Liver (tissue), 8 donors: ENCODE measurements at regions not wholly inside any gene's neighbourhood (a gene's known extent, or its start where the extent isn't known, plus 50 kb on each side); places are given as distances from the start of the nearest gene placed in this dataset.

ENCODE experiments used
- DNase-seq: peaks from one replicate; pipeline ENCODE4 v3.0.0-alpha.2; 2017; ENCODE audit warnings: low spot score
- H3K27ac ChIP-seq, 2 donors: one replicate each; pipeline ENCODE4 v1.7.0; 2013; ENCODE audit warnings: inconsistent platforms in 2 of 2, low read length in 2 of 2, control low read depth in 1 of 2, low read depth in 1 of 2, mild to moderate bottlenecking in 1 of 2
- H3K27me3 ChIP-seq, 4 donors: one replicate each; pipeline versions ENCODE4 v1.6.1 to v1.7.0; 2013; ENCODE audit warnings: low read length in 3 of 4, inconsistent platforms in 1 of 4, mild to moderate bottlenecking in 1 of 4, moderate library complexity in 1 of 4; ENCODE audit not compliant: control insufficient read depth in 4 of 4, insufficient read depth in 4 of 4
- H3K36me3 ChIP-seq, 4 donors: one replicate each; pipeline versions ENCODE4 v1.6.1 to v1.7.0; 2013; ENCODE audit warnings: low read length in 3 of 4, mild to moderate bottlenecking in 3 of 4, low read depth in 1 of 4, moderate library complexity in 1 of 4; ENCODE audit not compliant: control insufficient read depth in 4 of 4, insufficient read depth in 3 of 4
- H3K4me1 ChIP-seq, 4 donors: one replicate each; pipeline versions ENCODE4 v1.6.1 to v1.7.0; 2013; ENCODE audit warnings: low read length in 3 of 4, mild to moderate bottlenecking in 3 of 4, moderate library complexity in 1 of 4; ENCODE audit not compliant: control insufficient read depth in 4 of 4, insufficient read depth in 4 of 4
- H3K4me3 ChIP-seq, 3 donors: one replicate each; pipeline versions ENCODE4 v1.6.1 to v1.7.0; 2013; ENCODE audit warnings: low read length in 3 of 3, control low read depth in 1 of 3, low read depth in 1 of 3, mild to moderate bottlenecking in 1 of 3
- H3K9ac ChIP-seq, 2 donors: one replicate each; pipeline ENCODE4 v1.7.0; 2013; ENCODE audit warnings: low read length in 2 of 2, mild to moderate bottlenecking in 2 of 2, moderate library complexity in 2 of 2, control low read depth in 1 of 2, low read depth in 1 of 2
- H3K9me3 ChIP-seq, 4 donors: one replicate each; pipeline versions ENCODE4 v1.6.1 to v1.7.0; 2013; ENCODE audit warnings: low read length in 3 of 4; ENCODE audit not compliant: control insufficient read depth in 4 of 4
- EGR1 ChIP-seq, 2 donors: IDR thresholded peaks; 2 replicates each; pipeline ENCODE4 v1.6.1; 2016 to 2018; ENCODE audit warnings: antibody characterized with exemption in 2 of 2, low read depth in 2 of 2
- FOXA1 ChIP-seq: IDR thresholded peaks from 2 replicates; pipeline ENCODE4 v1.6.1; 2016; ENCODE audit warnings: antibody characterized with exemption
- FOXA2 ChIP-seq: IDR thresholded peaks from 2 replicates; pipeline ENCODE4 v1.6.1; 2016; ENCODE audit warnings: antibody characterized with exemption
- GABPA ChIP-seq, 2 donors: IDR thresholded peaks in 1 of 2; conservative IDR thresholded peaks in 1 of 2; 2 replicates each; pipeline ENCODE4 v1.6.1; 2016; ENCODE audit warnings: antibody characterized with exemption in 2 of 2, mild to moderate bottlenecking in 1 of 2, moderate library complexity in 1 of 2
- HNF4A ChIP-seq, 2 donors: conservative IDR thresholded peaks; 2 replicates each; pipeline ENCODE4 v1.6.1; 2016; ENCODE audit warnings: antibody characterized with exemption in 2 of 2, mild to moderate bottlenecking in 2 of 2
- HNF4G ChIP-seq: IDR thresholded peaks from 2 replicates; pipeline ENCODE4 v1.6.1; 2016; ENCODE audit warnings: antibody characterized with exemption
- JUND ChIP-seq, 2 donors: IDR thresholded peaks; 2 replicates each; pipeline ENCODE4 v1.6.1; 2016; ENCODE audit warnings: antibody characterized with exemption in 2 of 2
- NR2F2 ChIP-seq: IDR thresholded peaks from 2 replicates; pipeline ENCODE4 v1.6.1; 2016; ENCODE audit warnings: antibody characterized with exemption
- RAD21 ChIP-seq, 2 donors: IDR thresholded peaks; 2 replicates each; pipeline ENCODE4 v1.6.1; 2016; ENCODE audit warnings: antibody characterized with exemption in 2 of 2, mild to moderate bottlenecking in 2 of 2
- RXRA ChIP-seq, 2 donors: IDR thresholded peaks; 2 replicates each; pipeline ENCODE4 v1.6.1; 2017 to 2018; ENCODE audit warnings: antibody characterized with exemption in 2 of 2, mild to moderate bottlenecking in 1 of 2
- SP1 ChIP-seq: IDR thresholded peaks from 2 replicates; pipeline ENCODE4 v1.6.1; 2018; ENCODE audit warnings: antibody characterized with exemption, mild to moderate bottlenecking
- TAF1 ChIP-seq: conservative IDR thresholded peaks from 2 replicates; pipeline ENCODE4 v1.6.1; 2016; ENCODE audit warnings: antibody characterized with exemption, mild to moderate bottlenecking
- YY1 ChIP-seq: IDR thresholded peaks from 2 replicates; pipeline ENCODE4 v1.6.1; 2016; ENCODE audit warnings: antibody characterized with exemption, mild to moderate bottlenecking
- WGBS: extraction: QIAGEN DNeasy Blood & Tissue Kit; methylation state at CpG from one replicate; pipeline ENCODE4 v1.1.7; 2013; 5-methylcytosine and 5-hydroxymethylcytosine counted together
- TF ChIP-seq, protein P1 (sequence below): IDR thresholded peaks from 2 replicates; pipeline ENCODE4 v1.6.1; 2016; ENCODE audit warnings: antibody characterized with exemption
- TF ChIP-seq, protein P2 (sequence below): IDR thresholded peaks from 2 replicates; pipeline ENCODE4 v1.6.1; 2016; ENCODE audit warnings: antibody characterized with exemption, mild to moderate bottlenecking
- TF ChIP-seq, protein P3 (sequence below): fragments of 150-350 bp; IDR thresholded peaks from 2 replicates; pipeline ENCODE4 v1.5.1; 2017; ENCODE audit warnings: improper control_type of control experiment, low read depth, low read length; ENCODE audit not compliant: missing input control
- TF ChIP-seq, protein P4 (sequence below): IDR thresholded peaks from 2 replicates; pipeline ENCODE4 v1.6.1; 2016; ENCODE audit warnings: antibody characterized with exemption
- TF ChIP-seq, protein P5 (sequence below): IDR thresholded peaks from 2 replicates; pipeline ENCODE4 v1.6.1; 2016; ENCODE audit warnings: antibody characterized with exemption
- donor health status: healthy.
- donor health status: healthy.
- donor health status: healthy.
- donor health status: healthy.
- donor health status: healthy.

DNA sequence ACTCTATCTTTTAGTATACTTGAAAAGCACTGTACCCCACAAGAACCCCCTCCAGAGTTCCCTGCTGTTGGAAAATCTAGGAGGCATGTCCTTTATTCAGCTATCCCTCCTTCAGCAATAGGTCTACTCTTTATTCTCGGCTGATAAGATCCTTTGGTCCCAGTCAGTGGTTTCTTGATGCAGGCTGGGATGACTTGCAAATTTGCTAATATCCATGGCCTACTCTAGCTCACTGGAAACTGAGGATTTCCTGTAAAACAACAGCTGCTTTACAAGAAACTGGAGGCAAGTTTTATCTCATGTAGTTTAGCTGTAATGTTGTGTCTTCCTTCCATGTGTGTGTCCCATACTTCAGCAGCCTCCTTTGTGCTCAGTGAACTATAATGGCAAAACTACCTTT, 183.9 kb upstream of the SCN7A start:
- 60% methylated on average over 1 of the region's 1 CpG for WGBS

DNA sequence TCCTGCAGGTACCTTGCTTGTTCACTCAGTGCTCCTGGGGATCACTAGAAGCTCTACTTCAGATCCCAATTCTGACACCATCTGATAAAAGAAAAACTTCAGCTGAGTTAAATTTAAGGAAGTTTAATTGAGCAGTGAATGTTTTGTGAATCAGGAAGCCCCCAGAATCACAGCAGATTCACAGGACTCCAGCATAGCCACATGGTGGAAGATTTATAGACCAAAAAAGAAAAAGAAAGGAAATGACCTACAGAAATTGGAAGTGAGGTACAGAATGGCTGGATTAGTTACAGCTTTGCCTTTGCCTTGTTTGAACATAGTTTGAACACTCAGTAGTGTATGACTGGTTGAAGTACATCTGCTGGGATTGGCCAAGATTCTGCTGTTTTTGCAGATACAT, 182.7 kb upstream of the SCN7A start:
- H3K4me3 ChIP-seq, result no peak overlapping the region
- no peak overlapping the region for H3K27ac ChIP-seq
- H3K9ac ChIP-seq, result no peak overlapping the region
- peaks cover 0 to 1% (median 0%) of the 10 kb centered on the region in 4 donors for H3K27me3 ChIP-seq
- no peaks in the 10 kb centered on the region for H3K4me1 ChIP-seq
- no peaks in the 10 kb centered on the region for H3K36me3 ChIP-seq
- H3K9me3 ChIP-seq, result peaks cover 0 to 3% (median 1%) of the 10 kb centered on the region in 4 donors
- no peak for DNase-seq
- TF ChIP-seq, protein P1, sequence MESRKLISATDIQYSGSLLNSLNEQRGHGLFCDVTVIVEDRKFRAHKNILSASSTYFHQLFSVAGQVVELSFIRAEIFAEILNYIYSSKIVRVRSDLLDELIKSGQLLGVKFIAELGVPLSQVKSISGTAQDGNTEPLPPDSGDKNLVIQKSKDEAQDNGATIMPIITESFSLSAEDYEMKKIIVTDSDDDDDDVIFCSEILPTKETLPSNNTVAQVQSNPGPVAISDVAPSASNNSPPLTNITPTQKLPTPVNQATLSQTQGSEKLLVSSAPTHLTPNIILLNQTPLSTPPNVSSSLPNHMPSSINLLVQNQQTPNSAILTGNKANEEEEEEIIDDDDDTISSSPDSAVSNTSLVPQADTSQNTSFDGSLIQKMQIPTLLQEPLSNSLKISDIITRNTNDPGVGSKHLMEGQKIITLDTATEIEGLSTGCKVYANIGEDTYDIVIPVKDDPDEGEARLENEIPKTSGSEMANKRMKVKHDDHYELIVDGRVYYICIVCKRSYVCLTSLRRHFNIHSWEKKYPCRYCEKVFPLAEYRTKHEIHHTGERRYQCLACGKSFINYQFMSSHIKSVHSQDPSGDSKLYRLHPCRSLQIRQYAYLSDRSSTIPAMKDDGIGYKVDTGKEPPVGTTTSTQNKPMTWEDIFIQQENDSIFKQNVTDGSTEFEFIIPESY, result no peak
- TF ChIP-seq FOXA2, result no peak
- TF ChIP-seq NR2F2, result no peak
- TF ChIP-seq, protein P2, sequence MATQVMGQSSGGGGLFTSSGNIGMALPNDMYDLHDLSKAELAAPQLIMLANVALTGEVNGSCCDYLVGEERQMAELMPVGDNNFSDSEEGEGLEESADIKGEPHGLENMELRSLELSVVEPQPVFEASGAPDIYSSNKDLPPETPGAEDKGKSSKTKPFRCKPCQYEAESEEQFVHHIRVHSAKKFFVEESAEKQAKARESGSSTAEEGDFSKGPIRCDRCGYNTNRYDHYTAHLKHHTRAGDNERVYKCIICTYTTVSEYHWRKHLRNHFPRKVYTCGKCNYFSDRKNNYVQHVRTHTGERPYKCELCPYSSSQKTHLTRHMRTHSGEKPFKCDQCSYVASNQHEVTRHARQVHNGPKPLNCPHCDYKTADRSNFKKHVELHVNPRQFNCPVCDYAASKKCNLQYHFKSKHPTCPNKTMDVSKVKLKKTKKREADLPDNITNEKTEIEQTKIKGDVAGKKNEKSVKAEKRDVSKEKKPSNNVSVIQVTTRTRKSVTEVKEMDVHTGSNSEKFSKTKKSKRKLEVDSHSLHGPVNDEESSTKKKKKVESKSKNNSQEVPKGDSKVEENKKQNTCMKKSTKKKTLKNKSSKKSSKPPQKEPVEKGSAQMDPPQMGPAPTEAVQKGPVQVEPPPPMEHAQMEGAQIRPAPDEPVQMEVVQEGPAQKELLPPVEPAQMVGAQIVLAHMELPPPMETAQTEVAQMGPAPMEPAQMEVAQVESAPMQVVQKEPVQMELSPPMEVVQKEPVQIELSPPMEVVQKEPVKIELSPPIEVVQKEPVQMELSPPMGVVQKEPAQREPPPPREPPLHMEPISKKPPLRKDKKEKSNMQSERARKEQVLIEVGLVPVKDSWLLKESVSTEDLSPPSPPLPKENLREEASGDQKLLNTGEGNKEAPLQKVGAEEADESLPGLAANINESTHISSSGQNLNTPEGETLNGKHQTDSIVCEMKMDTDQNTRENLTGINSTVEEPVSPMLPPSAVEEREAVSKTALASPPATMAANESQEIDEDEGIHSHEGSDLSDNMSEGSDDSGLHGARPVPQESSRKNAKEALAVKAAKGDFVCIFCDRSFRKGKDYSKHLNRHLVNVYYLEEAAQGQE, result no peak
- no peak for TF ChIP-seq RXRA (IDR thresholded peaks at IDR 0.05)
- no peak for TF ChIP-seq HNF4G
- TF ChIP-seq, protein P3, sequence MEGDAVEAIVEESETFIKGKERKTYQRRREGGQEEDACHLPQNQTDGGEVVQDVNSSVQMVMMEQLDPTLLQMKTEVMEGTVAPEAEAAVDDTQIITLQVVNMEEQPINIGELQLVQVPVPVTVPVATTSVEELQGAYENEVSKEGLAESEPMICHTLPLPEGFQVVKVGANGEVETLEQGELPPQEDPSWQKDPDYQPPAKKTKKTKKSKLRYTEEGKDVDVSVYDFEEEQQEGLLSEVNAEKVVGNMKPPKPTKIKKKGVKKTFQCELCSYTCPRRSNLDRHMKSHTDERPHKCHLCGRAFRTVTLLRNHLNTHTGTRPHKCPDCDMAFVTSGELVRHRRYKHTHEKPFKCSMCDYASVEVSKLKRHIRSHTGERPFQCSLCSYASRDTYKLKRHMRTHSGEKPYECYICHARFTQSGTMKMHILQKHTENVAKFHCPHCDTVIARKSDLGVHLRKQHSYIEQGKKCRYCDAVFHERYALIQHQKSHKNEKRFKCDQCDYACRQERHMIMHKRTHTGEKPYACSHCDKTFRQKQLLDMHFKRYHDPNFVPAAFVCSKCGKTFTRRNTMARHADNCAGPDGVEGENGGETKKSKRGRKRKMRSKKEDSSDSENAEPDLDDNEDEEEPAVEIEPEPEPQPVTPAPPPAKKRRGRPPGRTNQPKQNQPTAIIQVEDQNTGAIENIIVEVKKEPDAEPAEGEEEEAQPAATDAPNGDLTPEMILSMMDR, result no peak
- no peak for TF ChIP-seq TAF1
- TF ChIP-seq GABPA (IDR thresholded peaks at IDR 0.05 in 1 of 2, conservative IDR thresholded peaks at IDR 0.05 in 1 of 2), result no peak
- TF ChIP-seq, protein P4, sequence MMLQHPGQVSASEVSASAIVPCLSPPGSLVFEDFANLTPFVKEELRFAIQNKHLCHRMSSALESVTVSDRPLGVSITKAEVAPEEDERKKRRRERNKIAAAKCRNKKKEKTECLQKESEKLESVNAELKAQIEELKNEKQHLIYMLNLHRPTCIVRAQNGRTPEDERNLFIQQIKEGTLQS, result no peak

More for the DNA sequence above, 183.9 kb upstream of the SCN7A start:
- Histone ChIP-seq H3K9ac (no peak overlapping the region), H3K27ac (no peak overlapping the region), H3K4me3 (no peak overlapping the region), H3K4me1 (no peaks in the 10 kb centered on the region), H3K27me3 (no peaks in the 10 kb centered on the region), H3K36me3 (no peaks in the 10 kb centered on the region), H3K9me3 (peaks cover 0 to 3% (median 1%) of the 10 kb centered on the region in 4 donors)
- no peak for DNase-seq
- TF ChIP-seq FOXA1 (no peak), RAD21 (IDR thresholded peaks at IDR 0.05) (no peak), EGR1 (IDR thresholded peaks at IDR 0.05; ENCODE audit: low read depth in 2 of 2) (no peak), SP1 (no peak), HNF4A (conservative IDR thresholded peaks at IDR 0.05) (no peak), JUND (IDR thresholded peaks at IDR 0.05) (no peak), TAF1 (no peak), YY1 (no peak)
- TF ChIP-seq, protein P2, result no peak
- TF ChIP-seq, protein P4, result no peak
- TF ChIP-seq, protein P5, sequence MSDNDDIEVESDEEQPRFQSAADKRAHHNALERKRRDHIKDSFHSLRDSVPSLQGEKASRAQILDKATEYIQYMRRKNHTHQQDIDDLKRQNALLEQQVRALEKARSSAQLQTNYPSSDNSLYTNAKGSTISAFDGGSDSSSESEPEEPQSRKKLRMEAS, result no peak
- TF ChIP-seq, protein P1, result no peak
